Loucy (cell line): ENCODE measurements at regions not wholly inside any gene's neighbourhood (a gene's known extent, or its start where the extent isn't known, plus 50 kb on each side); places are given as distances from the start of the nearest gene placed in this dataset.

ENCODE experiments used
- H2AFZ ChIP-seq: fragments of 200-600 bp; sonication (generic); 2 replicates; pipeline ENCODE4 v1.6.0; 2016; ENCODE audit warnings: antibody characterized with exemption, mild to moderate bottlenecking, low read length, moderate library complexity
- H3F3A ChIP-seq: fragments of 200-600 bp; 2 replicates; pipeline ENCODE4 v1.6.0; 2016; ENCODE audit warnings: antibody characterized with exemption, low read depth, mild to moderate bottlenecking
- H3K27me3 ChIP-seq: fragments of 200-600 bp; sonication (generic); 2 replicates; pipeline ENCODE4 v1.6.1; 2014; ENCODE audit warnings: low read length, mild to moderate bottlenecking; ENCODE audit not compliant: insufficient read depth, poor library complexity, severe bottlenecking
- H3K36me3 ChIP-seq: fragments of 200-600 bp; sonication (generic); 2 replicates; pipeline ENCODE4 v1.6.1; 2016; ENCODE audit warnings: low read length; ENCODE audit not compliant: insufficient read depth
- H3K4me1 ChIP-seq: fragments of 200-600 bp; sonication (generic); 2 replicates; pipeline ENCODE4 v1.5.1; 2014; ENCODE audit warnings: low read length, mild to moderate bottlenecking; ENCODE audit not compliant: insufficient read depth, poor library complexity, severe bottlenecking
- H3K4me2 ChIP-seq: fragments of 200-600 bp; sonication (generic); 2 replicates; pipeline ENCODE4 v1.6.0; 2014; ENCODE audit warnings: antibody characterized with exemption, low read length, low read depth, mild to moderate bottlenecking; ENCODE audit not compliant: poor library complexity, severe bottlenecking
- H3K4me3 ChIP-seq: fragments of 200-600 bp; sonication (generic); 2 replicates; pipeline ENCODE4 v1.5.1; 2014; ENCODE audit warnings: low read length, mild to moderate bottlenecking, mixed read lengths; ENCODE audit not compliant: poor library complexity, severe bottlenecking
- H3K79me2 ChIP-seq: fragments of 200-600 bp; sonication (generic); 2 replicates; pipeline ENCODE4 v1.6.1; 2014; ENCODE audit warnings: low read length; ENCODE audit not compliant: insufficient read depth
- H3K9ac ChIP-seq: fragments of 200-600 bp; sonication (generic); 2 replicates; pipeline ENCODE4 v1.6.0; 2014; ENCODE audit warnings: mild to moderate bottlenecking, low read depth, low read length, moderate library complexity; ENCODE audit not compliant: poor library complexity, severe bottlenecking
- H3K9me2 ChIP-seq: fragments of 200-600 bp; sonication (generic); replicated peaks from 2 replicates; pipeline ENCODE4 v1.6.1; 2016; ENCODE audit warnings: low read depth, low read length, mixed read lengths
- H3K9me3 ChIP-seq: fragments of 200-600 bp; sonication (generic); 2 replicates; pipeline ENCODE4 v1.6.1; 2014; ENCODE audit warnings: mild to moderate bottlenecking, antibody characterized with exemption, low read length, low read depth; ENCODE audit not compliant: insufficient read depth
- H4K20me1 ChIP-seq: fragments of 200-600 bp; sonication (generic); 2 replicates; pipeline ENCODE4 v1.6.0; 2014; ENCODE audit warnings: antibody characterized with exemption, low read length, mild to moderate bottlenecking; ENCODE audit not compliant: insufficient read depth, poor library complexity, severe bottlenecking
- CTCF ChIP-seq: fragments of 200-600 bp; sonication (generic); conservative IDR thresholded peaks from 2 replicates; pipeline ENCODE4 v1.5.1; 2014; ENCODE audit warnings: mild to moderate bottlenecking, antibody characterized with exemption, low read length
- EZH2phosphoT487 ChIP-seq: fragments of 200-600 bp; IDR thresholded peaks from 2 replicates; pipeline ENCODE4 v1.6.1; 2018; ENCODE audit warnings: antibody characterized with exemption, mild to moderate bottlenecking, moderate library complexity, borderline replicate concordance

GRCh38 chr13:73240193-73240592 lies 181.4 kb downstream of the KLF5 start:
- Histone ChIP-seq H2AFZ (no peak overlapping the region), H3K36me3 (no peaks in the 10 kb centered on the region), H3K4me1 (no peaks in the 10 kb centered on the region), H3K79me2 (no peaks in the 10 kb centered on the region), H3K4me3 (no peak overlapping the region), H3K9me3 (no peaks in the 10 kb centered on the region), H3F3A (no peaks in the 10 kb centered on the region), H4K20me1 (no peaks in the 10 kb centered on the region), H3K9ac (no peak overlapping the region), H3K9me2 (no peaks in the 10 kb centered on the region), H3K27me3 (no peaks in the 10 kb centered on the region), H3K4me2 (no peak overlapping the region)
- TF ChIP-seq EZH2phosphoT487 (no peak), CTCF (no peak)

GRCh38 chr13:73235385-73235784 lies 176.6 kb downstream of the KLF5 start:
- Histone ChIP-seq H3F3A (no peaks in the 10 kb centered on the region), H3K9ac (no peak overlapping the region), H3K4me2 (no peak overlapping the region), H4K20me1 (no peaks in the 10 kb centered on the region), H3K9me3 (no peaks in the 10 kb centered on the region), H3K9me2 (no peaks in the 10 kb centered on the region), H3K4me3 (no peak overlapping the region), H3K4me1 (peaks cover 10% of the 10 kb centered on the region), H3K79me2 (no peaks in the 10 kb centered on the region), H3K27me3 (no peaks in the 10 kb centered on the region), H2AFZ (no peak overlapping the region), H3K36me3 (no peaks in the 10 kb centered on the region)
- TF ChIP-seq EZH2phosphoT487 (no peak), CTCF (no peak)

- no peaks in the 10 kb centered on the region for H3K9me2 ChIP-seq
- no peaks in the 10 kb centered on the region for H3K79me2 ChIP-seq
- no peak for TF ChIP-seq EZH2phosphoT487
- no peak for TF ChIP-seq CTCF
These were observed 172.7 kb downstream of the KLF5 start for GRCh38 chr13:73231471-73231870.

More at GRCh38 chr13:73231471-73231870, 172.7 kb downstream of the KLF5 start:
- Histone ChIP-seq H3K4me3 (no peak overlapping the region), H3K4me1 (peaks cover 10% of the 10 kb centered on the region), H3F3A (no peaks in the 10 kb centered on the region), H3K36me3 (no peaks in the 10 kb centered on the region), H3K27me3 (no peaks in the 10 kb centered on the region), H3K9ac (no peak overlapping the region), H3K4me2 (no peak overlapping the region), H3K9me3 (no peaks in the 10 kb centered on the region), H2AFZ (no peak overlapping the region), H4K20me1 (no peaks in the 10 kb centered on the region)
